ENCODE measurements at regions not wholly inside any gene's neighbourhood (a gene's known extent, or its start where the extent isn't known, plus 50 kb on each side); places are given as distances from the start of the nearest gene placed in this dataset.
"Not testable (repeated sequence)": the region's sequence is repeated elsewhere in the genome, so short reads cannot be mapped to it uniquely, and the experiment has no call there.

DNA sequence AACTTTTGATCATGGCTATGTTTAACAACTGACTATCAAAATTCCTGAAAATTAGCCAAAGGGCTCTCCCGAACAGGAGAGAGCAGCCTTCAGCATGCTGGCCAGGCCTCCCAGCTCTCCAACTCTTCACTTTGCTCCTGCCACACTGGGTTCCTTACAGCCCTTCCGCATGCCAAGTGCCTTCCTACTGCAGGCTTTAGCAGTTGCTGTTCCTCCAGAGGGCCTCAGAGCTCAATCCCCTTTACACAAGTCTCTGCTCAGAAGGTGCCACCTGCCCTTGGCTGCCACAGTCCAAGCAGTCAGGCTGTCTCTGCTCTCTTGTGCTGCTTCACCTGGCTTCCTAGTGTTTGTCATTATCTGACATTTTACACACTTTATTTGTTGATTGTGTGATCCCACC lies 553.1 kb upstream of the PPP2R3A start:
- ATAC-seq, result no peak
- Histone ChIP-seq H3K36me3 (no peaks in the 10 kb centered on the region), H3K9me3 (no peaks in the 10 kb centered on the region), H3K4me1 (no peaks in the 10 kb centered on the region), H3K27me3 (no peaks in the 10 kb centered on the region), H3K27ac (no peak overlapping the region), H3K4me3 (no peak overlapping the region)
- TF ChIP-seq, protein P1, sequence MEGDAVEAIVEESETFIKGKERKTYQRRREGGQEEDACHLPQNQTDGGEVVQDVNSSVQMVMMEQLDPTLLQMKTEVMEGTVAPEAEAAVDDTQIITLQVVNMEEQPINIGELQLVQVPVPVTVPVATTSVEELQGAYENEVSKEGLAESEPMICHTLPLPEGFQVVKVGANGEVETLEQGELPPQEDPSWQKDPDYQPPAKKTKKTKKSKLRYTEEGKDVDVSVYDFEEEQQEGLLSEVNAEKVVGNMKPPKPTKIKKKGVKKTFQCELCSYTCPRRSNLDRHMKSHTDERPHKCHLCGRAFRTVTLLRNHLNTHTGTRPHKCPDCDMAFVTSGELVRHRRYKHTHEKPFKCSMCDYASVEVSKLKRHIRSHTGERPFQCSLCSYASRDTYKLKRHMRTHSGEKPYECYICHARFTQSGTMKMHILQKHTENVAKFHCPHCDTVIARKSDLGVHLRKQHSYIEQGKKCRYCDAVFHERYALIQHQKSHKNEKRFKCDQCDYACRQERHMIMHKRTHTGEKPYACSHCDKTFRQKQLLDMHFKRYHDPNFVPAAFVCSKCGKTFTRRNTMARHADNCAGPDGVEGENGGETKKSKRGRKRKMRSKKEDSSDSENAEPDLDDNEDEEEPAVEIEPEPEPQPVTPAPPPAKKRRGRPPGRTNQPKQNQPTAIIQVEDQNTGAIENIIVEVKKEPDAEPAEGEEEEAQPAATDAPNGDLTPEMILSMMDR (IDR thresholded peaks at IDR 0.05), result no peak
- no peak for DNase-seq
- intact Hi-C loops (cut with DNase I), result no loop called here

DNA sequence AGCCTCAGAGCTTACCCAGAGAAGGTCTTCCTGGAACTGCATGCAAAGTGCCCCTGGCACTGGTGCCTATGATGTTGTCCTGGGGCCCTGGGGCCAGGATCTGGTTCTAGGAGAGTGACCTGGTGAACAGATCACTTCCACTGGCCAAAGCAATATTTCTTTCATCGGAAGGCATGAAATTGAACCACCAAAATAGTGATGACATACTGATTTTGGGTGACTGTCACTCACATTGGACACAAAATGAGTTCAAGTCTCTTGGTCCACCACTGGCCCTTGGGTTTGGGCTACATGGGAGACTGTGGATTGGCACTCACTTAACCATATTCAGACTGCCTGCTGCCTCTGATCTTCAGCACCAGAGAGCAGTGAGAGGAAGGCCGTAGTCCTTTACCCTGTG lies 549.3 kb upstream of the PPP2R3A start:
- H3K4me1 ChIP-seq, result no peaks in the 10 kb centered on the region
- H3K4me3 ChIP-seq, result no peak overlapping the region
- ATAC-seq, result no peak
- no peak for DNase-seq
- TF ChIP-seq, protein P1 (IDR thresholded peaks at IDR 0.05), result no peak
- no peaks in the 10 kb centered on the region for H3K9me3 ChIP-seq
- no peak overlapping the region for H3K27ac ChIP-seq
- no peaks in the 10 kb centered on the region for H3K36me3 ChIP-seq
- H3K27me3 ChIP-seq, result no peaks in the 10 kb centered on the region
- intact Hi-C loops (cut with DNase I), result no loop called here

DNA sequence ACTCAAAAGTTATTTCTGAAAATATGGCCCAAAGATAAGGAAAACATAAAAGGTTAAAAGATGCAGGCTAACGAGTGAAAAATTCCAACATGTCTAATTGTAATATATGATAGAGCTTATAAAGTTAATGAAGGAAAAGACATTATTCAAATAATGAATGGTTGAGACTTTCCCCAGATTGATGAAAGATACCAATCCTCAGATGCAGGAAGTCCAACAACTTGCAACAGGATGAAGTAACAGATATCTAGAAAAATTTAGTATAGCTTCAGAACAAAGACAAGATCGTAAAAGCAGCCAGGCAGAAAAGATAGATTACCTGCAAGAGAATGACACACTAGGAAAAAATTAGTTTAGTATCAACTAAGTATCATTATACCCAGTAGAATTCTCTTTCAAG lies 546.4 kb upstream of the PPP2R3A start:
- no peaks in the 10 kb centered on the region for H3K36me3 ChIP-seq
- no peaks in the 10 kb centered on the region for H3K9me3 ChIP-seq
- intact Hi-C loops (cut with DNase I), result no loop called here
- H3K4me1 ChIP-seq, result no peaks in the 10 kb centered on the region
- TF ChIP-seq, protein P1 (IDR thresholded peaks at IDR 0.05), result no peak
- ATAC-seq (no peak), DNase-seq (no peak)
- H3K27ac ChIP-seq, result no peak overlapping the region
- no peaks in the 10 kb centered on the region for H3K27me3 ChIP-seq
- H3K4me3 ChIP-seq, result no peak overlapping the region

DNA sequence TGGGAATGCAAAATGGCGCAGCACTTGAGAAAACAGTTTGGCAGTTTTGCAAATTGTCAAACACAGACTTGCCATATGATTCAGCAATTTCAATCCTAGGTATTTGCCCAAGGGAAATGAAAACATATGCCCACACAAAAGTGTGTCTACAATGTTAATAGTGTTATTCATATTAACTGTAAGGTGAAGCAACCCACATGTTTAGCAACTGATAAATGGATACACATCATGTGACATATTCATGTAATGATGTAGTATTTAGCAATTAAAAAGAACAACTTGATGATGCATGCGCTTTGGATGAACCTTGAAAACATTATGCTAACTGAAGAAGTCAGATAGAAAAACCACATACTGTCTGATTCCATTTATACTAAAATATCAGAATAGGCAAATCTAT lies 539.0 kb upstream of the PPP2R3A start:
- Histone ChIP-seq H3K27me3 (no peaks in the 10 kb centered on the region), H3K4me1 (no peaks in the 10 kb centered on the region), H3K4me3 (no peak overlapping the region), H3K9me3 (no peaks in the 10 kb centered on the region), H3K36me3 (no peaks in the 10 kb centered on the region), H3K27ac (no peak overlapping the region)
- DNase-seq, result no peak
- ATAC-seq, result no peak
- TF ChIP-seq, protein P1 (IDR thresholded peaks at IDR 0.05), result no peak
- intact Hi-C loops (cut with DNase I), result no loop called here

DNA sequence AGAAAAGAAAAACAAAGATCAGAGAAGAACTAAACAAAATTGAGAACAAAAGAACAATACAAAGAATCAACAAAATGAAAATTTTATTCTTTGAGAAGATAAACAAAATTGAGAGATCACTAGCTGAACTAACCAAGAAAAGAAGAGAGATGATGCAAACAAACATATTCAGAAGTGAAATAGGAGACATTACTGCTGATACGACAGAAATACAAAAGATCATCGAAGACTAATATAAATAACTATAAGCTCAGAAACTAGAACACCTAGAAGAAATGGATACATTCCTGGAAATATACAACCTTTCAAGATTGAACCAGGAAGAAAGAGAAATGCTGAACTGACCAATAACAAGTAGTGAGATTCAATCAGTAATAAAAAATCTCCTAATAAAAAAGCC lies 533.1 kb upstream of the PPP2R3A start:
- H3K9me3 ChIP-seq, result no peaks in the 10 kb centered on the region
- H3K4me3 ChIP-seq, result no peak overlapping the region
- TF ChIP-seq, protein P1 (IDR thresholded peaks at IDR 0.05), result no peak
- H3K27me3 ChIP-seq, result no peaks in the 10 kb centered on the region
- DNase-seq (no peak), ATAC-seq (no peak)
- no peak overlapping the region for H3K27ac ChIP-seq
- intact Hi-C loops (cut with DNase I), result no loop called here
- H3K36me3 ChIP-seq, result no peaks in the 10 kb centered on the region
- H3K4me1 ChIP-seq, result no peaks in the 10 kb centered on the region

DNA sequence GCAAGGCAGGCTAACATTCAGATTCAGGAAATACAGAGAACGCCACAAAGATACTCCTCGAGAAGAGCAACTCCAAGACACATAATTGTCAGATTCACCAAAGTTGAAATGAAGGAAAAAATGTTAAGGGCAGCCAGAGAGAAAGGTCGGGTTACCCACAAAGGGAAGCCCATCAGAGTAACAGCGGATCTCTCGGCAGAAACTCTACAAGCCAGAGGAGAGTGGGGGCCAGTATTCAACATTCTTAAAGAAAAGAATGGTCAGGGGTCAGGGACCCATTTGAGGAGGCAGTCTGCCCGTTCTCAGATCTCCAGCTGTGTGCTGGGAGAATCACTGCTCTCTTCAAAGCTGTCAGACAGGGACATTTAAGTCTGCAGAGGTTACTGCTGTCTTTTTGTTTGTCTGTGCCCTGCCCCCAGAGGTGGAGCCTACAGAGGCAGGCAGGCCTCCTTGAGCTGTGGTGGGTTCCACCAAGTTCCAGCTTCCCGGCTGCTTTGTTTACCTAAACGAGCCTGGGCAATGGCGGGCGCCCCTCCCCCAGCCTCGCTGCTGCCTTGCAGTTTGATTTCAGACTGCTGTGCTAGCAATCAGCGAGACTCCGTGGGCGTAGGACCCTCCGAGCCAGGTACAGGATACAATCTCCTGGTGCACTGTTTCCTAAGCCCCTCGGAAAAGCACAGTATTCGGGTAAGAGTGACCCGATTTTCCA lies 526.5 kb upstream of the PPP2R3A start:
- H3K4me1 ChIP-seq; H3K27ac ChIP-seq; intact Hi-C loops (cut with DNase I); ATAC-seq; H3K27me3 ChIP-seq; H3K4me3 ChIP-seq; H3K36me3 ChIP-seq; H3K9me3 ChIP-seq: not testable (repeated sequence)
- DNase-seq, result peak in 1 of 4 donors; percentile 39

DNA sequence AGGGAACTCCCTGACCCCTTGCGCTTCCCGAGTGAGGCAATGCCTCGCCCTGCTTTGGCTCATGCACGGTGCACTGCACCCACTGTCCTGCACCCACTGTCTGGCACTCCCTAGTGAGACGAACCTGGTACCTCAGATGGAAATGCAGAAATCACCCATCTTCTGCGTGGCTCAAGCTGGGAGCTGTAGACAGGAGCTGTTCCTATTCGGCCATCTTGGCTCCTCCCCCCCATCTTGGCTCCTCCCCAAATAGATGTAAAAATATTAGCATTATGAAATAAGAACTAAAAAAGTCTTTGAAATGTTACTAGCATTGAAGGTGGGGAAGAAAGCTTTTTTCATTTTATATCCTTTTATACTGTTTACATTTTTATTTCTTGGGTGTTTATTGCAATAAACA lies 525.9 kb upstream of the PPP2R3A start:
- H3K27me3 ChIP-seq; H3K9me3 ChIP-seq; ATAC-seq; DNase-seq; H3K4me1 ChIP-seq; H3K4me3 ChIP-seq; intact Hi-C loops (cut with DNase I); H3K36me3 ChIP-seq; H3K27ac ChIP-seq: not testable (repeated sequence)
